ENCODE measurements at regions not wholly inside any gene's neighbourhood (a gene's known extent, or its start where the extent isn't known, plus 50 kb on each side); places are given as distances from the start of the nearest gene placed in this dataset.
"Not testable (repeated sequence)": the region's sequence is repeated elsewhere in the genome, so short reads cannot be mapped to it uniquely, and the experiment has no call there.

DNA sequence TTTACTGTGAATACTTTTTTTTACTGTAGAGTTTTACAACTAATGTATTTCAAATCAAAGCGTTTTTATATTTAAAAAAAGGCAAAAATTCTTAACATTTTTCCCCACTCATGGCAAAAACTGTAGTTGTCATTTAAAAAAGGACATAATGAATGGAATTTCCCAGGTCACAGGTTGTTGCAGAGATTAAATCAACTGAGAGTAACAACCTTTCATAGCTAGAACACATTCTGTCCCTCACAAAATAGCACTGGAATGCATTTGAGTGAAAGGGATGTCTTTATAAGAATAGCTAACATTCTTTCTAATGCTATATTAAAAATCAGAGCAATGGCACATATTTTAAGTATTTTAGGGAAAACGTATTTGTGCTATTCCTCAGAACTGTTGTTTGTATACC, 1393.3 kb upstream of the ATXN8OS start:
- Mint-ChIP-seq H3K27ac (no peak overlapping the region), H3K27me3 (no peaks in the 10 kb centered on the region), H3K4me1 (no peaks in the 10 kb centered on the region), H3K36me3 (no peaks in the 10 kb centered on the region), H3K9me3 (peaks cover 0 to 27% (median 5%) of the 10 kb centered on the region in 9 donors), H3K4me3 (no peak overlapping the region)
- DNase-seq (no peak), ATAC-seq (no peak)
- POLR2A ChIA-PET: no interaction called here

DNA sequence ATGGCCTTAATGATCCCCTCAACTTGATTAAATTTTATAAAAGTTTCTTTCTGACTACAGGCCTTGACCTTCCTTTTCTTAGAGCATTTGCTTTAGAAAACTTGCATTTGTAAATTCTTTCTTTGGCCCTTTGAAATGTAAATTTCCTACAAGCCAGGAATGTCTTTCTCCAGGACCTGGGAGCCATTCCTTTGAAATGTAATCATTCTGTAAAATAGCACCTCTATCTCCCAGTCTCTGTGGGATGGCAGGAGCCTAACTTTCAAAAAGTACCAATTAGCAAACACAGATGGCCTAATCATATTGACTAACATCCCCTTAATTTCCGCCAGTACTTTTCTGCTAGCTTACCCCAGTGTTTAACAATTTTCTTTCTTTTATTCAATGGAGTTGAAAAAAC, 1394.2 kb upstream of the ATXN8OS start:
- Mint-ChIP-seq H3K4me3 (no peak overlapping the region), H3K27ac (no peak overlapping the region), H3K36me3 (no peaks in the 10 kb centered on the region), H3K4me1 (no peaks in the 10 kb centered on the region), H3K27me3 (no peaks in the 10 kb centered on the region), H3K9me3 (peaks cover 0 to 27% (median 7%) of the 10 kb centered on the region in 9 donors)
- POLR2A ChIA-PET: no interaction called here
- no peak for ATAC-seq
- DNase-seq: no peak

DNA sequence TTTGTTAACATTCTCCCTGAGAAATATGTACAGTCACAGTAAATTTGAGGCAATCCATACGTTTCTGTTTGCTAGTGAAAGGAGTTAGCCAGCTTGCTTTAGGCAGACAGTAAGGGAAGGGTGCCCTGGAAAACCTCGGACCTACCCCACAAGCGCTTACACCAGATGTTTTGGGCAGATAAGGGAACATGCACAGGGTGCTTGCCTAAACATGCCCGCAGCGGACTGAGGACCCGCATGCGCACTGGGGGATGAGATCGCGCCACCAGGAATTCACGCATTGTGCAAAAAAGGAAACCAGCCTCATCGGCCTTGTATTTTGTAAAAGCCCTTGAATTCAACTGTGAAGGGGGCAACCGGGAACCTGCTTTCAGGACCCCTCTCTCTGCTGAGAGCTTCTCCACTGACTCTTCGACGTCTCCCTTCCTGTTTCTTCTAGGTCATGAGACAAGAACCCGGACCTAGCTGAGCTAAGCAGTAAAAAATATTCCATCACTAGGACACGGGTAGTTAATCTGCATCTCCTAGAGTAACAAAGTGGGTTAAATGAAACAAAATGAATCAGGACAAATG, 1399.2 kb upstream of the ATXN8OS start:
- no peak overlapping the region for H3K4me3 Mint-ChIP-seq
- no peaks in the 10 kb centered on the region for H3K4me1 Mint-ChIP-seq
- ATAC-seq (no peak), DNase-seq (no peak)
- H3K9me3 Mint-ChIP-seq: peaks cover 5 to 35% (median 24%) of the 10 kb centered on the region in 9 donors
- H3K36me3 Mint-ChIP-seq: peaks cover 0 to 6% (median 0%) of the 10 kb centered on the region in 3 donors
- no peaks in the 10 kb centered on the region for H3K27me3 Mint-ChIP-seq
- H3K27ac Mint-ChIP-seq: no peak overlapping the region
- POLR2A ChIA-PET: no interaction called here

DNA sequence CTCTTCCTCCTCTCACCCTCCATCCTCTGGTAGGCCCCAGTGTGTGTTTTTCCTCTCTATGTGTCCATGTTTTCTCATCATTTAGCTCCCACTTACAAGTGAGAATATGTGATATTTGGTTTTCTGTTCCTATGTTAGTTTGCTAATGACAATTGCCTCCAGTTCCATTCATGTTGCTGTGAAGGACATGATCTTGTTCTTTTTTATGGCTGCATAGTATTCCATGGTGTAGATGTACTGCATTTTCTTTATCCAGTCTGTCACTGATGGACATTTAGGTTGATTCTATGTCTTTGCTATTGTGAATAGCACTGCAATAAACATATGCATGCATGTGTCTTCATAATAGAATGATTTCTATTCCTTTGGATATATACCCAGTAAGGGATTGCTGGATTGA, 1401.6 kb upstream of the ATXN8OS start:
- ATAC-seq, H3K27me3 Mint-ChIP-seq, H3K27ac Mint-ChIP-seq, H3K4me3 Mint-ChIP-seq, POLR2A ChIA-PET, H3K36me3 Mint-ChIP-seq, DNase-seq, H3K4me1 Mint-ChIP-seq: not testable (repeated sequence)
- peaks cover 5 to 41% (median 21%) of the 10 kb centered on the region in 9 donors for H3K9me3 Mint-ChIP-seq

DNA sequence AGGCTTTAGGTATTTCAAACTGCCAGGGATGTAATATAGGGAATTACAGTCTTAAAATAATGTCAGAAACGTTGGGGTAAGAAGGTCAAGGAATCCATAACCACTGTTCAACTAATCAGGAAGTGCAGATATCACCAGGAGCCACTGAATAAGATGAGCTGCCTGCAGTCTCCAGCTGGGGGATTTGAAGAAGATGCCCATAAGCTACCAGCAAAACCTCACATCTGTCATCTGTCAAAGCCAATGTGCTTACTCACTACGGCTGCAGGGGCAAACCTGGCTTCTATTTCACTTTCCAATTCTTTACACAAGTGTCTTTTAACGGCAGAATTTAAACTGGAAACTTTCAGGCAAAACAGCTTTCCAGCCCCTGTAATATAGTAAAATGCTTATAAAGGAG, 1410.1 kb upstream of the ATXN8OS start:
- Mint-ChIP-seq H3K9me3 (peaks cover 0 to 35% (median 7%) of the 10 kb centered on the region in 9 donors), H3K4me3 (no peak overlapping the region), H3K27ac (no peak overlapping the region), H3K4me1 (no peaks in the 10 kb centered on the region), H3K27me3 (no peaks in the 10 kb centered on the region), H3K36me3 (no peaks in the 10 kb centered on the region)
- ATAC-seq (no peak), DNase-seq (no peak)
- POLR2A ChIA-PET: no interaction called here

DNA sequence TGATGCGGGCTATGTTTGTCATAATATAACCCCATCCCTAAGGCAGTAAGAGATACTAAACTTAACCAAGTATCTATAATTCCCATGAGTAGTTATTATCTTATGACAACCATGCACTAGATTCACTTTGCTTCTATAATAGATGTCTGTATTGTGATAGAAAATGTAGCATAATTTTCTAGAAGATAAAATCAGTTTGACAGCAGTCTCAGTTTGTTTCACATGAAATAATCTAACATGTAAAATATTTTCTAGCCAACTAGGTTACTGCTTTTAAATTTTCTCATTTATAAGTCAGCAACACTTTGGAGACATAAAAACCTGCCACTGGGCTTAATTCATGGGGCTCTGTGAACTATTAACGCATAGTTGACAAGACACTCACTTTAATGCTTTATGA, 1410.7 kb upstream of the ATXN8OS start:
- peaks cover 0 to 29% (median 5%) of the 10 kb centered on the region in 9 donors for H3K9me3 Mint-ChIP-seq
- no peaks in the 10 kb centered on the region for H3K36me3 Mint-ChIP-seq
- no peaks in the 10 kb centered on the region for H3K27me3 Mint-ChIP-seq
- H3K27ac Mint-ChIP-seq: no peak overlapping the region
- DNase-seq: no peak
- POLR2A ChIA-PET: no interaction called here
- no peak for ATAC-seq
- H3K4me3 Mint-ChIP-seq: no peak overlapping the region
- no peaks in the 10 kb centered on the region for H3K4me1 Mint-ChIP-seq

DNA sequence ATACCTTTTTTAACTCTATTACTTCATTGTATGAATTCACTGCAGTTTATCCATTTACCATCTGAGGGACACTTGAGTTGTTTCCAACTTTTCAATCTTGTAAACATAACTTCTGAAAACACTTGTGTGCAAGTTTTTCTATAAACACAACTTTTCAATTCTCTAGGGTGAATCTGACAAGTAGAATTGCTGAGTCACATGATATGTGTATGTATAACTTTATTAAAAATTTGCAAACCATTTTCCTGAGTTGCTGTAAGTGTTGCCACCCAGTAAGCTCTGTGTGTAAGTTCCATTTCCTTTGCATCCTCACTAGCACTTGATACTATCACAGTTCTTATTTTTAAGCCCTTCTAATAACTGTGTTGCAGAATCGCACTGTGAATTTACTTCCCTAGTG, 1415.6 kb upstream of the ATXN8OS start:
- Mint-ChIP-seq H3K9me3 (peaks cover 0 to 24% (median 8%) of the 10 kb centered on the region in 9 donors), H3K4me3 (no peak overlapping the region), H3K4me1 (no peaks in the 10 kb centered on the region), H3K36me3 (no peaks in the 10 kb centered on the region), H3K27ac (no peak overlapping the region), H3K27me3 (no peaks in the 10 kb centered on the region)
- no peak for DNase-seq
- no peak for ATAC-seq
- POLR2A ChIA-PET: no interaction called here

DNA sequence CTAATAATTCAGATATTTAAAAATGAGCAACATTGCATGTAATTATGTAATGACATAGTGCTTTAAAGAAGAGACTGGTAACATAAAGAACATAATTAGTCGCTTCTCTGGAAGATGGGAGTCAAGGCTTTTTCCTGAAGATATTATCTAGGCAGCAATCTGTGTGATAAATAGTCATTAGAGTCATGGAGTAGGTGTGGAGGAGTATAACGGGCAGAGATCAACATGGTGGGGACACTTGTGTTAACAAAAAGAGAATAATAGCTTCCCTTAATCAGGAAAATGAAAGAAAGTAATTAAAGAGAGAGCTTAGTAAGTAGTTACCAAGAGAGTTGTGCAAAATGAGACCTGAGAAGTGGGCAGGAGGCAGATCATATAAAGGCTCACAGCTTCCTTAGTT, 1417.1 kb upstream of the ATXN8OS start:
- H3K4me1 Mint-ChIP-seq: no peaks in the 10 kb centered on the region
- H3K36me3 Mint-ChIP-seq: no peaks in the 10 kb centered on the region
- peaks cover 0 to 24% (median 8%) of the 10 kb centered on the region in 9 donors for H3K9me3 Mint-ChIP-seq
- POLR2A ChIA-PET: no interaction called here
- ATAC-seq: no peak
- no peaks in the 10 kb centered on the region for H3K27me3 Mint-ChIP-seq
- no peak for DNase-seq
- no peak overlapping the region for H3K27ac Mint-ChIP-seq
- no peak overlapping the region for H3K4me3 Mint-ChIP-seq

DNA sequence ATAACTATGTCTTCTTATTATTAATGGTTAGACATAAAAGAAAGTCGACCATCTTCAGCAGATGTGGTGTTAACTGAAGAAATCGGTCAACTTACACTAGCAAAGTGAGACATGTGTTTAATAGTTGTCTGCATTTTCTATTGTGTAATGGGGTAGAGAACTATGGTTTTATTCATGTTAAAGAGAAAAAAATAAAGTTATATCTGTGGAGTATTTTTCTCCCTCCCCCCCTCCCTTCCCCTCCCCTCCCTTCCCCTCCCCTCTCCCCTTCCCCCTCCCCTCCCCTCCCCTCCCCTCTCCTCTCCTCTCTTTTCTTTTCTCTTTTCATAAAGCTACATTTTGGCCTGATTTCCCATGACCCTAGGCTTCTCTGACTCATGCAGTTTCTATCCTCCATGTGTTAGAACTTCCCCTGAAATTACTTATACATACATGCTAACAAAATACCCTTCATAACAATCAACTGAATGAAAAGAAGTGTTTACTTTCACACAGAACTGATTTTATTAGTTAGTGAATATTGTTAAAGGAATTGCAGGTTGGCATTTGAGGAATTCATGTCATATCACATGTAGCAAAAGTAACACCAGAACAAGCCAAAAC, 1431.0 kb upstream of the ATXN8OS start:
- no peaks in the 10 kb centered on the region for H3K36me3 Mint-ChIP-seq
- POLR2A ChIA-PET: no interaction called here

DNA sequence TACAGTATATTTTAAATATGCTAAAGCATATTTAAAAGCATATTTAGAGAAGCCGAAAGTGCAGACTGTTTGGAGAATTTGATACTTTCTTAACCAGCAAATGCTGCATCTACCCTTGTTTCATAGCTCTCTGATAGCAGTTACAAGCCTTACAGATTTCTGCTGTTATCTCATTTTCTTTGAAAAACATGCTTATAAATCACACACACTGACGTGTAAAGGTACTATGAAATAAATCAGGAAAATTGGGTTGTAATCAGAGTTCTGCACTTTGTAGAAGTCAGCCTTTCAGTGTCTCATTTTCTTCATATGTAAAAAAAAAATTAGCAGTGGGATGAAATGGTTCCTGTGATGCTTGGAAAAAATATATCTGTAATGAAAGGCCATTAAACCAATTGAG, 1432.4 kb upstream of the ATXN8OS start:
- no peak overlapping the region for H3K27ac Mint-ChIP-seq
- no peak for ATAC-seq
- no peaks in the 10 kb centered on the region for H3K4me1 Mint-ChIP-seq
- no peak overlapping the region for H3K4me3 Mint-ChIP-seq
- H3K36me3 Mint-ChIP-seq: no peaks in the 10 kb centered on the region
- no peaks in the 10 kb centered on the region for H3K27me3 Mint-ChIP-seq
- POLR2A ChIA-PET: no interaction called here
- DNase-seq: no peak
- H3K9me3 Mint-ChIP-seq: peaks cover 2 to 30% (median 7%) of the 10 kb centered on the region in 9 donors

More for the DNA sequence above, 1431.0 kb upstream of the ATXN8OS start:
- Mint-ChIP-seq H3K4me3 (no peak overlapping the region), H3K27me3 (no peaks in the 10 kb centered on the region), H3K9me3 (peaks cover 3 to 31% (median 7%) of the 10 kb centered on the region in 9 donors), H3K4me1 (no peaks in the 10 kb centered on the region), H3K27ac (no peak overlapping the region)
- ATAC-seq: no peak
- DNase-seq: no peak

DNA sequence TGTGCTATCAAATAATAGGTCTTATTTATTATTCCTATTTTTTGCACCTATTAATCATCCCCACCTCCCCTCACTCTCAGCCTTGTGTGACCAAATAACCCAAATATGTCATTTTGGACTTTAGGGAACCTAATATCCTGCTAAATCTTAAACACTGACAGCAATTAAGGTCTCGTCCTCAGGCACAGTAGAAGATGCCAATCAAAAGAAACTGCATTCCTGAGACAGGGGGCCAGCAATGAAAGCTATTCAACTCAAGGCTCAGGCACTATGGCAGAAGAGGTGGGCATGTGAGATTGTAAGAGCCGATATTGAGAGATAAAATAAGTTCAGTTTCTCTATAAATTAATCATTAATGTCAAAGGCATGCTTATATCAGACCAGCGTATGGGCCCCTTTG, 1437.7 kb upstream of the PCDH9 start:
- Mint-ChIP-seq H3K4me1 (no peaks in the 10 kb centered on the region), H3K9me3 (peaks cover 0 to 11% (median 7%) of the 10 kb centered on the region in 9 donors), H3K27me3 (no peaks in the 10 kb centered on the region), H3K4me3 (no peak overlapping the region), H3K36me3 (no peaks in the 10 kb centered on the region), H3K27ac (no peak overlapping the region)
- POLR2A ChIA-PET: no interaction called here
- no peak for DNase-seq
- ATAC-seq: no peak

DNA sequence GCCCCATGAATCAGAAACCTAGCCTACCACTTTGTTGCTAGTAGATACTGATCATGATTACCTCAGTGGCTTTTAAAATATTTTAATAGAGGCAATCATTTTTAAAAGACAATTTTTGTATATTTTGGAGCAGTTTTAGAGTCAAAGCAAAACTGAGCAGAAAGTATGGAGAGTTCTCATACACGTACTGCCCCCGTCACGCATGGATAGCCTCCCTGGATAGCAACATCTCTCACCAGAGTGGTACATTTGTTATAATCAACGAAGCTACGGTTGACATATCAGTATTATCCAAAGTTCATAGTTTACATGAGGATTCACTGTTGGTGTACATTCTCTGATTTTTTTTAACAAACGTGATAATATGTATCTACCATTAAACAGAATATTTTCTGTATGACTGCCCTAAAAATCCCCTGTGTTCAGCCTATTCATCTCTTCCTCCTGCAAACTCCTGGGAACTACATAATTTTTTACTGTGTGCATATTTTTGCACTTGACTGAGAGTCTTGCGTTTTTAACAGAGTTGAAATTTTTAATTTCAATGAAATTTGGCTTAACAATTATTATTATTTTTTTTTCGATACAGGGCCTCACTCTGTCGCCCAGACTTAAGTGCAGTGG, 1436.8 kb upstream of the PCDH9 start:
- DNase-seq (no peak), ATAC-seq (no peak)
- Mint-ChIP-seq H3K4me1 (no peaks in the 10 kb centered on the region), H3K36me3 (no peaks in the 10 kb centered on the region), H3K27ac (no peak overlapping the region), H3K9me3 (peaks cover 0 to 11% (median 7%) of the 10 kb centered on the region in 9 donors), H3K4me3 (no peak overlapping the region), H3K27me3 (no peaks in the 10 kb centered on the region)
- POLR2A ChIA-PET: no interaction called here

DNA sequence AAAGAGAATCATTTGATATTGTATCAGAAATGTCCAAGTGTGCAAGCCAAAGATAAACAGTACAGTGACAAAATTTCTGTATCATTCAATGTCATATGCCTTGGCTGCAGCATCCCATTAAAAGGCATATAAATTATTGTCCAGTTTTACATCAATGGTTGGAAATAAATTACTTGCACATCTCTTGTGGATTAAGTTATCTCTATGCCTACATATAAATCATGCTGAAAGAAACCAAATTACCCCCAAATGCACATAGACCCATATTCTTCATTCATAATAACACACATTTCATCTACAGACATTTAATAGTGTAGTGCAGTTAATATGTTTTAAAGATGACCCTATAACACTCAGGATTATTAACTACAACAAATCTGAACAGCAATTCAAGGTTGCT, 1415.7 kb upstream of the PCDH9 start:
- Mint-ChIP-seq H3K27ac (no peak overlapping the region), H3K4me3 (no peak overlapping the region), H3K27me3 (no peaks in the 10 kb centered on the region), H3K36me3 (no peaks in the 10 kb centered on the region), H3K9me3 (peaks cover 0 to 27% (median 12%) of the 10 kb centered on the region in 9 donors), H3K4me1 (no peaks in the 10 kb centered on the region)
- no peak for DNase-seq
- POLR2A ChIA-PET: no interaction called here
- ATAC-seq: no peak

DNA sequence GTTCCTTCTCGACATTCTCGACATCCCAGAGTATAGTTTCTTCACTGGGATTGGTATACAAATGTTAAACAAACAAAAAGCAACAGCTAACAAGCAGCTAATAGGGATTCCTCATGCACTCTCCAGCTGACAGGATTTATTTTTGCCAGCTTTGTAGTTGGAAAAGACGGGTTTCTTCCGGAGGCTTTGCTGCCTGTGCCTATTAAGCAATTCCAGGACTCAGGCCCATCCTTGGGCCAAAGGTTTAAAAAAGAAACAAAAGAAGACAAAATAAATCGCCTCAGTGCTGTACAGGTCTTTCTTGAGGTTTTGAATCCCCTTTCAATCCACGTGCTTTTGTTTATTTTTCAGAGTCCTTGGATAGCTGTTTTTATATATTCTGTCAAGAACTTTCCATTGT, 1414.5 kb upstream of the PCDH9 start:
- ATAC-seq (no peak), DNase-seq (no peak)
- Mint-ChIP-seq H3K27me3 (no peaks in the 10 kb centered on the region), H3K27ac (no peak overlapping the region), H3K36me3 (no peaks in the 10 kb centered on the region), H3K4me1 (no peaks in the 10 kb centered on the region), H3K9me3 (peaks cover 0 to 23% (median 8%) of the 10 kb centered on the region in 9 donors), H3K4me3 (no peak overlapping the region)
- POLR2A ChIA-PET: no interaction called here

Data from naive thymus-derived CD8-positive, alpha-beta T cell (primary cell).